OCI-LY7 (cell line): ENCODE measurements at regions not wholly inside any gene's neighbourhood (a gene's known extent, or its start where the extent isn't known, plus 50 kb on each side); places are given as distances from the start of the nearest gene placed in this dataset.

Source experiments
- BruUV-seq: library from RNA; stranded (reverse); fragments of 400-500 nt; replicated peaks from 2 replicates; lab custom pipeline; 2021; lab: Mats Ljungman, UMichigan
- CTCF ChIA-PET: fragments of 300-600 bp; sonication (Branson Sonifier 250); formaldehyde crosslinking; loops from one replicate; lab custom pipeline; 2022; ENCODE audit warnings: antibody characterized with exemption; ENCODE audit not compliant: unreplicated experiment; lab: Charles Lee
- POLR2A ChIA-PET: fragments of 300-600 bp; sonication (Branson Sonifier 250); formaldehyde crosslinking; loops from one replicate; lab custom pipeline; 2022; ENCODE audit warnings: antibody characterized with exemption; lab: Charles Lee
- DNase-seq: peaks from one replicate; pipeline ENCODE4 v3.0.0-alpha.2; 2015; ENCODE audit warnings: low spot score
- H2AFZ ChIP-seq: fragments of 200-600 bp; sonication (generic), shearing (Covaris generic); 2 replicates; pipeline ENCODE4 v1.6.1; 2014; ENCODE audit warnings: mild to moderate bottlenecking, antibody characterized with exemption, low read length, moderate library complexity
- H3K27ac ChIP-seq: fragments of 200-600 bp; sonication (generic); 2 replicates; pipeline ENCODE4 v1.5.1; 2014; ENCODE audit warnings: mixed run types, low read depth, mild to moderate bottlenecking, moderate library complexity, low read length, inconsistent platforms; ENCODE audit not compliant: poor library complexity, severe bottlenecking
- H3K36me3 ChIP-seq: fragments of 200-600 bp; sonication (generic); 2 replicates; pipeline ENCODE4 v1.6.1; 2014; ENCODE audit warnings: mild to moderate bottlenecking, antibody characterized with exemption, low read length, moderate library complexity, mixed read lengths; ENCODE audit not compliant: insufficient read depth
- H3K4me1 ChIP-seq: fragments of 200-600 bp; sonication (generic); 2 replicates; pipeline ENCODE4 v1.5.1; 2014; ENCODE audit warnings: mild to moderate bottlenecking, low read length; ENCODE audit not compliant: insufficient read depth, poor library complexity, severe bottlenecking
- H3K4me2 ChIP-seq: fragments of 200-600 bp; sonication (generic); 2 replicates; pipeline ENCODE4 v1.6.1; 2014; ENCODE audit warnings: mild to moderate bottlenecking, low read length
- H3K4me3 ChIP-seq: fragments of 200-600 bp; sonication (generic); 2 replicates; pipeline ENCODE4 v1.5.1; 2014; ENCODE audit warnings: mild to moderate bottlenecking, low read depth, low read length; ENCODE audit not compliant: poor library complexity, severe bottlenecking
- H3K79me2 ChIP-seq: fragments of 200-600 bp; sonication (generic); 2 replicates; pipeline ENCODE4 v1.6.1; 2016; ENCODE audit warnings: low read depth, mild to moderate bottlenecking, low read length, moderate library complexity, mixed read lengths; ENCODE audit not compliant: insufficient read depth
- H3K9me2 ChIP-seq: fragments of 200-600 bp; sonication (generic); 2 replicates; pipeline ENCODE4 v1.6.1; 2016; ENCODE audit warnings: mild to moderate bottlenecking, low read length, mixed read lengths; ENCODE audit not compliant: insufficient read depth
- H3K9me3 ChIP-seq: fragments of 200-600 bp; sonication (generic); 2 replicates; pipeline ENCODE4 v1.6.1; 2014; ENCODE audit warnings: mild to moderate bottlenecking, mixed run types, low read length, mixed read lengths
- H4K20me1 ChIP-seq: fragments of 200-600 bp; sonication (generic); 2 replicates; pipeline ENCODE4 v1.6.1; 2014; ENCODE audit warnings: mild to moderate bottlenecking, antibody characterized with exemption, low read length, moderate library complexity, mixed read lengths; ENCODE audit not compliant: insufficient read depth
- CTCF ChIP-seq: fragments of 200-600 bp; sonication (generic); conservative IDR thresholded peaks from 2 replicates; pipeline ENCODE4 v1.5.1; 2014; ENCODE audit warnings: mild to moderate bottlenecking, antibody characterized with exemption, low read length, moderate library complexity, mixed read lengths
- EZH2phosphoT487 ChIP-seq: fragments of 200-600 bp; sonication (generic); IDR thresholded peaks from 2 replicates; pipeline ENCODE4 v1.6.1; 2018; ENCODE audit warnings: low read depth, borderline replicate concordance, mild to moderate bottlenecking, mixed run types, antibody characterized with exemption, low read length, moderate library complexity, mixed read lengths
- intact Hi-C: fragments of 100-400 bp; cut with micrococcal nuclease; formaldehyde crosslinking; loops from one replicate; pipeline ENCODE4 v1.10.0; 2022; ENCODE audit not compliant: unreplicated experiment

GRCh38 chr6:129778793-129779192, 68.8 kb upstream of the ARHGAP18 start:
- H3K27ac ChIP-seq, result no peak overlapping the region
- intact Hi-C loops, result loop anchor here (10.0 kb wide), 1 partner anchor 156 kb away; no protein-coding TSS in a partner anchor
- H3K4me3 ChIP-seq, result no peak overlapping the region
- H4K20me1 ChIP-seq, result no peaks in the 10 kb centered on the region
- H3K36me3 ChIP-seq, result no peaks in the 10 kb centered on the region
- no peaks in the 10 kb centered on the region for H3K4me1 ChIP-seq
- CTCF ChIA-PET, result no interaction called here
- no peak overlapping the region for H2AFZ ChIP-seq
- H3K4me2 ChIP-seq, result no peak overlapping the region
- TF ChIP-seq EZH2phosphoT487 (no peak), CTCF (no peak)
- H3K79me2 ChIP-seq, result no peaks in the 10 kb centered on the region
- POLR2A ChIA-PET, result no interaction called here
- H3K9me3 ChIP-seq, result 0 out of 2 replicates have a peak, but pooled peaks cover 5% of the 10 kb centered on the region
- no peak for DNase-seq
- BruUV-seq, result no TSS peak
- no peaks in the 10 kb centered on the region for H3K9me2 ChIP-seq

GRCh38 chr6:129777371-129777770, 67.4 kb upstream of the ARHGAP18 start:
- Histone ChIP-seq H3K79me2 (no peaks in the 10 kb centered on the region), H3K36me3 (no peaks in the 10 kb centered on the region), H2AFZ (no peak overlapping the region), H3K4me3 (no peak overlapping the region), H4K20me1 (no peaks in the 10 kb centered on the region), H3K4me1 (no peaks in the 10 kb centered on the region), H3K27ac (no peak overlapping the region), H3K4me2 (no peak overlapping the region), H3K9me3 (0 out of 2 replicates have a peak, but pooled peaks cover 5% of the 10 kb centered on the region), H3K9me2 (no peaks in the 10 kb centered on the region)
- DNase-seq, result no peak
- ChIA-PET CTCF (no interaction called here), POLR2A (interaction anchor here (0.8 to 1.0 kb wide), 2 partner anchors 9 to 755 kb away, joined by 4 to 6 read pairs; no protein-coding TSS in a partner anchor)
- intact Hi-C loops, result loop anchor here (10.0 kb wide), 1 partner anchor 157 kb away; no protein-coding TSS in a partner anchor
- TF ChIP-seq CTCF (no peak), EZH2phosphoT487 (no peak)
- no TSS peak for BruUV-seq

GRCh38 chr6:129776542-129777330, 66.8 kb upstream of the ARHGAP18 start:
- Histone ChIP-seq H3K4me2 (no peak overlapping the region), H3K4me1 (no peaks in the 10 kb centered on the region), H2AFZ (no peak overlapping the region), H3K36me3 (no peaks in the 10 kb centered on the region), H3K9me3 (0 out of 2 replicates have a peak, but pooled peaks cover 5% of the 10 kb centered on the region), H3K4me3 (no peak overlapping the region), H3K27ac (no peak overlapping the region), H3K9me2 (no peaks in the 10 kb centered on the region), H4K20me1 (no peaks in the 10 kb centered on the region), H3K79me2 (no peaks in the 10 kb centered on the region)
- no peak for TF ChIP-seq CTCF
- intact Hi-C loops, result loop anchor here (10.0 kb wide), 1 partner anchor 158 kb away; no protein-coding TSS in a partner anchor
- BruUV-seq, result no TSS peak
- DNase-seq, result no peak
- CTCF ChIA-PET, result no interaction called here
- POLR2A ChIA-PET, result interaction anchor here (0.7 to 1.0 kb wide), 3 partner anchors 10 to 754 kb away, joined by 3 to 6 read pairs (median 4); no protein-coding TSS in a partner anchor
